ENCODE measurements at regions not wholly inside any gene's neighbourhood (a gene's known extent, or its start where the extent isn't known, plus 50 kb on each side); places are given as distances from the start of the nearest gene placed in this dataset.

DNA sequence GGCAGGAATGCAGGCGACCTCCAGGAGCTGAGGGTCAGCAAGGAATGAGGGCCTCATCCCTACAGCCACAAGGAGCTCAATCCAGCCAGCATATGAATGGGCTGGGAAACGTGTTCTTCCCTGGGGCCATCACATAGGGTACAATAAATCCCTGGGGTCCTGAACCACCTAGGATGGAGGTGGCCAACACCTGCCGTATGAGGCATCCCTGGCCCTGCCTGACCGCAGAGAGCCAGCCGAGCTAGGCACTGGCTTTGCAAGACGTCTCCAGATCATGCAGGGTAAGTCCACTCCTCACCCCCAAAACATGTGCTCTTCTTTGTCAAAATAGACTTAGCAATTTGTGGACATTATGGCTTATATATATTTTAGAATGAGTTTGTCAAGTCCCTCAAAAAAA lies 303.7 kb upstream of the DIO3 start:
- no peak for TF ChIP-seq TAF1 (IDR thresholded peaks at IDR 0.05; ENCODE audit: low read depth, low read length)
- TF ChIP-seq POLR2A (IDR thresholded peaks at IDR 0.05; ENCODE audit: low read depth, low read length), result no peak
- TF ChIP-seq POLR2AphosphoS5 (IDR thresholded peaks at IDR 0.05; ENCODE audit: low read depth, low read length), result no peak
